Ishikawa (cell line): ENCODE measurements at regions not wholly inside any gene's neighbourhood (a gene's known extent, or its start where the extent isn't known, plus 50 kb on each side); places are given as distances from the start of the nearest gene placed in this dataset.

Source experiments
- CREB1 ChIP-seq: IDR thresholded peaks from 2 replicates; pipeline ENCODE4 v1.6.1; 2012; ENCODE audit warnings: low read depth
- EGR1 ChIP-seq: IDR thresholded peaks from 2 replicates; pipeline ENCODE4 v1.6.1; 2012
- EP300 ChIP-seq: IDR thresholded peaks from 2 replicates; pipeline ENCODE4 v1.6.1; 2012; ENCODE audit warnings: borderline replicate concordance
- MAX ChIP-seq: IDR thresholded peaks from 2 replicates; pipeline ENCODE4 v1.6.1; 2012
- RAD21 ChIP-seq: IDR thresholded peaks from 2 replicates; pipeline ENCODE4 v1.6.1; 2012; ENCODE audit warnings: low read depth
- TAF1 ChIP-seq: IDR thresholded peaks from 2 replicates; pipeline ENCODE4 v1.6.1; 2012; ENCODE audit warnings: low read depth, mild to moderate bottlenecking
- USF1 ChIP-seq: IDR thresholded peaks from 2 replicates; pipeline ENCODE4 v1.6.1; 2012
- YY1 ChIP-seq: IDR thresholded peaks from 2 replicates; pipeline ENCODE4 v1.6.1; 2012; ENCODE audit warnings: low read depth
- ZBTB7A ChIP-seq: IDR thresholded peaks from 2 replicates; pipeline ENCODE4 v1.6.1; 2012; ENCODE audit warnings: low read depth

- TF ChIP-seq USF1, result no peak
- TF ChIP-seq EP300, result no peak
- TF ChIP-seq TAF1, result no peak
- no peak for TF ChIP-seq RAD21
- TF ChIP-seq ZBTB7A, result no peak
- no peak for TF ChIP-seq EGR1
- TF ChIP-seq CREB1, result no peak
- TF ChIP-seq YY1, result no peak
- no peak for TF ChIP-seq MAX
Observed at GRCh38 chr6:819122-819521, 126.2 kb upstream of the EXOC2 start.
